ENCODE measurements at regions not wholly inside any gene's neighbourhood (a gene's known extent, or its start where the extent isn't known, plus 50 kb on each side); places are given as distances from the start of the nearest gene placed in this dataset.

GRCh38 chr4:151573474-151573873, 164.5 kb downstream of the FHIP1A start (continued):
- TF ChIP-seq MLLT1 (IDR thresholded peaks at IDR 0.05) (no peak), MEF2A (IDR thresholded peaks at IDR 0.05; ENCODE audit: insufficient read depth, low read depth, low read length) (no peak)

GRCh38 chr4:151573945-151574344, 165.0 kb downstream of the FHIP1A start:
- H3K27me3 ChIP-seq (replicated peaks in 1 of 2; ENCODE audit: control insufficient read depth in 2 of 2, insufficient read depth in 2 of 2, low read length in 1 of 2) = peaks cover 0 to 1% of the 10 kb centered on the region in 2 experiments; a peak in 2 of 4 replicates
- ChIA-PET SMC1A (ENCODE audit: uncharacterized antibody, unreplicated experiment) (no interaction called here), CTCF (no interaction called here), RAD21 (ENCODE audit: unreplicated experiment) (no interaction called here), POLR2A (no interaction called here)
- H3K4me3 ChIP-seq = no peak overlapping the region
- no peak for ATAC-seq
- H2AFZ ChIP-seq (ENCODE audit: control insufficient read depth, low read depth, low read length) = no peak overlapping the region
- no peaks in the 10 kb centered on the region for H3K4me1 ChIP-seq (ENCODE audit: control insufficient read depth, insufficient read depth, low read length)
- no peaks in the 10 kb centered on the region for H3K9me3 ChIP-seq (replicated peaks; ENCODE audit: control insufficient read depth, insufficient read depth, low read length)
- H3K79me2 ChIP-seq (ENCODE audit: control insufficient read depth, insufficient read depth, low read length) = no peaks in the 10 kb centered on the region
- TF ChIP-seq ZZZ3 (IDR thresholded peaks at IDR 0.05; ENCODE audit: control insufficient read depth, insufficient read length, low read depth) (no peak), RBBP5 (conservative IDR thresholded peaks at IDR 0.05) (no peak), IKZF2 (IDR thresholded peaks at IDR 0.05) (no peak), ZNF687 (IDR thresholded peaks at IDR 0.05) (no peak)
- 0% methylated on average over 1 of the region's 1 CpG for WGBS (ENCODE audit: insufficient coverage, insufficient replicate concordance, low lambda C conversion rate, missing lambda C conversion rate)
- H3K36me3 ChIP-seq (ENCODE audit: control insufficient read depth in 2 of 2, insufficient read depth in 2 of 2, low read length in 1 of 2) = no peaks in the 10 kb centered on the region
- BruUV-seq (replicated peaks) = no TSS peak
- no peak overlapping the region for H3K27ac ChIP-seq (ENCODE audit: control insufficient read depth, insufficient read depth)
- no peak overlapping the region for H3K9ac ChIP-seq (ENCODE audit: control insufficient read depth, insufficient read depth, low read length)
- no peaks in the 10 kb centered on the region for H4K20me1 ChIP-seq (ENCODE audit: control insufficient read depth, insufficient read depth)
- in situ Hi-C loops (cut with MboI) (no loop called here), intact Hi-C loops (cut with micrococcal nuclease; ENCODE audit: unreplicated experiment) (no loop called here)
- no peak overlapping the region for H3K4me2 ChIP-seq (ENCODE audit: control insufficient read depth, insufficient read depth)
- no peak for DNase-seq (ENCODE audit: low read depth, low spot score)
- FAIRE-seq = no peak
